ENCODE measurements at regions not wholly inside any gene's neighbourhood (a gene's known extent, or its start where the extent isn't known, plus 50 kb on each side); places are given as distances from the start of the nearest gene placed in this dataset.

DNA sequence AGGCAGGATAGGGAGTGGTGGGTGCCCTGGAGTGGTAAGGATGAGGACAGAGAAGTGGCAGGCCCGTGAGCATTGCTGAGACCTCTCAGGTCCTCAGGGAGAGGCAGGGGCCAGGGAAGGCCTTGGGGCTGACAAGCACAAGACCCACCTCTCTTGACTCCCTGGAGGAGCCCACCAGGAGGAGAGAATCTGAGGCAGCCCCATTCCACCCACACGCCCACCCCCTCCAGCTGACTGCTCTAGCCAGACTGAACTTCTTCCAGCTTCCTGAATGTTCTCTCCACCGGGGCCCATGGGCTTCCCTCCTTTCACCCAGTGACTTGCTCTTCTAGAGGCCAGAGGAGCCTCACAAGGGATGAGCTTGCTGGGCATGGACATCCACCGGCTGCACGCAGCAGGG lies 1403.0 kb downstream of the BRD1 start:
- TF ChIP-seq, protein P1, sequence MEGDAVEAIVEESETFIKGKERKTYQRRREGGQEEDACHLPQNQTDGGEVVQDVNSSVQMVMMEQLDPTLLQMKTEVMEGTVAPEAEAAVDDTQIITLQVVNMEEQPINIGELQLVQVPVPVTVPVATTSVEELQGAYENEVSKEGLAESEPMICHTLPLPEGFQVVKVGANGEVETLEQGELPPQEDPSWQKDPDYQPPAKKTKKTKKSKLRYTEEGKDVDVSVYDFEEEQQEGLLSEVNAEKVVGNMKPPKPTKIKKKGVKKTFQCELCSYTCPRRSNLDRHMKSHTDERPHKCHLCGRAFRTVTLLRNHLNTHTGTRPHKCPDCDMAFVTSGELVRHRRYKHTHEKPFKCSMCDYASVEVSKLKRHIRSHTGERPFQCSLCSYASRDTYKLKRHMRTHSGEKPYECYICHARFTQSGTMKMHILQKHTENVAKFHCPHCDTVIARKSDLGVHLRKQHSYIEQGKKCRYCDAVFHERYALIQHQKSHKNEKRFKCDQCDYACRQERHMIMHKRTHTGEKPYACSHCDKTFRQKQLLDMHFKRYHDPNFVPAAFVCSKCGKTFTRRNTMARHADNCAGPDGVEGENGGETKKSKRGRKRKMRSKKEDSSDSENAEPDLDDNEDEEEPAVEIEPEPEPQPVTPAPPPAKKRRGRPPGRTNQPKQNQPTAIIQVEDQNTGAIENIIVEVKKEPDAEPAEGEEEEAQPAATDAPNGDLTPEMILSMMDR (conservative IDR thresholded peaks at IDR 0.05; ENCODE audit: low read depth in 2 of 2), result no peak
- TF ChIP-seq EZH2phosphoT487 (IDR thresholded peaks at IDR 0.05; ENCODE audit: unreplicated experiment) (no peak), EZH2 (IDR thresholded peaks at IDR 0.05; ENCODE audit: low read depth, unreplicated experiment) (no peak), CREB1 (CRISPR knock-in tag; IDR thresholded peaks at IDR 0.05; ENCODE audit: low read depth) (no peak), POLR2AphosphoS5 (IDR thresholded peaks at IDR 0.05; ENCODE audit: low read depth) (no peak), ZNF114 (CRISPR knock-in tag; IDR thresholded peaks at IDR 0.05) (no peak)
- TF ChIP-seq, protein P2, sequence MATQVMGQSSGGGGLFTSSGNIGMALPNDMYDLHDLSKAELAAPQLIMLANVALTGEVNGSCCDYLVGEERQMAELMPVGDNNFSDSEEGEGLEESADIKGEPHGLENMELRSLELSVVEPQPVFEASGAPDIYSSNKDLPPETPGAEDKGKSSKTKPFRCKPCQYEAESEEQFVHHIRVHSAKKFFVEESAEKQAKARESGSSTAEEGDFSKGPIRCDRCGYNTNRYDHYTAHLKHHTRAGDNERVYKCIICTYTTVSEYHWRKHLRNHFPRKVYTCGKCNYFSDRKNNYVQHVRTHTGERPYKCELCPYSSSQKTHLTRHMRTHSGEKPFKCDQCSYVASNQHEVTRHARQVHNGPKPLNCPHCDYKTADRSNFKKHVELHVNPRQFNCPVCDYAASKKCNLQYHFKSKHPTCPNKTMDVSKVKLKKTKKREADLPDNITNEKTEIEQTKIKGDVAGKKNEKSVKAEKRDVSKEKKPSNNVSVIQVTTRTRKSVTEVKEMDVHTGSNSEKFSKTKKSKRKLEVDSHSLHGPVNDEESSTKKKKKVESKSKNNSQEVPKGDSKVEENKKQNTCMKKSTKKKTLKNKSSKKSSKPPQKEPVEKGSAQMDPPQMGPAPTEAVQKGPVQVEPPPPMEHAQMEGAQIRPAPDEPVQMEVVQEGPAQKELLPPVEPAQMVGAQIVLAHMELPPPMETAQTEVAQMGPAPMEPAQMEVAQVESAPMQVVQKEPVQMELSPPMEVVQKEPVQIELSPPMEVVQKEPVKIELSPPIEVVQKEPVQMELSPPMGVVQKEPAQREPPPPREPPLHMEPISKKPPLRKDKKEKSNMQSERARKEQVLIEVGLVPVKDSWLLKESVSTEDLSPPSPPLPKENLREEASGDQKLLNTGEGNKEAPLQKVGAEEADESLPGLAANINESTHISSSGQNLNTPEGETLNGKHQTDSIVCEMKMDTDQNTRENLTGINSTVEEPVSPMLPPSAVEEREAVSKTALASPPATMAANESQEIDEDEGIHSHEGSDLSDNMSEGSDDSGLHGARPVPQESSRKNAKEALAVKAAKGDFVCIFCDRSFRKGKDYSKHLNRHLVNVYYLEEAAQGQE (IDR thresholded peaks at IDR 0.05; ENCODE audit: unreplicated experiment), result no peak
- TF ChIP-seq, protein P3, sequence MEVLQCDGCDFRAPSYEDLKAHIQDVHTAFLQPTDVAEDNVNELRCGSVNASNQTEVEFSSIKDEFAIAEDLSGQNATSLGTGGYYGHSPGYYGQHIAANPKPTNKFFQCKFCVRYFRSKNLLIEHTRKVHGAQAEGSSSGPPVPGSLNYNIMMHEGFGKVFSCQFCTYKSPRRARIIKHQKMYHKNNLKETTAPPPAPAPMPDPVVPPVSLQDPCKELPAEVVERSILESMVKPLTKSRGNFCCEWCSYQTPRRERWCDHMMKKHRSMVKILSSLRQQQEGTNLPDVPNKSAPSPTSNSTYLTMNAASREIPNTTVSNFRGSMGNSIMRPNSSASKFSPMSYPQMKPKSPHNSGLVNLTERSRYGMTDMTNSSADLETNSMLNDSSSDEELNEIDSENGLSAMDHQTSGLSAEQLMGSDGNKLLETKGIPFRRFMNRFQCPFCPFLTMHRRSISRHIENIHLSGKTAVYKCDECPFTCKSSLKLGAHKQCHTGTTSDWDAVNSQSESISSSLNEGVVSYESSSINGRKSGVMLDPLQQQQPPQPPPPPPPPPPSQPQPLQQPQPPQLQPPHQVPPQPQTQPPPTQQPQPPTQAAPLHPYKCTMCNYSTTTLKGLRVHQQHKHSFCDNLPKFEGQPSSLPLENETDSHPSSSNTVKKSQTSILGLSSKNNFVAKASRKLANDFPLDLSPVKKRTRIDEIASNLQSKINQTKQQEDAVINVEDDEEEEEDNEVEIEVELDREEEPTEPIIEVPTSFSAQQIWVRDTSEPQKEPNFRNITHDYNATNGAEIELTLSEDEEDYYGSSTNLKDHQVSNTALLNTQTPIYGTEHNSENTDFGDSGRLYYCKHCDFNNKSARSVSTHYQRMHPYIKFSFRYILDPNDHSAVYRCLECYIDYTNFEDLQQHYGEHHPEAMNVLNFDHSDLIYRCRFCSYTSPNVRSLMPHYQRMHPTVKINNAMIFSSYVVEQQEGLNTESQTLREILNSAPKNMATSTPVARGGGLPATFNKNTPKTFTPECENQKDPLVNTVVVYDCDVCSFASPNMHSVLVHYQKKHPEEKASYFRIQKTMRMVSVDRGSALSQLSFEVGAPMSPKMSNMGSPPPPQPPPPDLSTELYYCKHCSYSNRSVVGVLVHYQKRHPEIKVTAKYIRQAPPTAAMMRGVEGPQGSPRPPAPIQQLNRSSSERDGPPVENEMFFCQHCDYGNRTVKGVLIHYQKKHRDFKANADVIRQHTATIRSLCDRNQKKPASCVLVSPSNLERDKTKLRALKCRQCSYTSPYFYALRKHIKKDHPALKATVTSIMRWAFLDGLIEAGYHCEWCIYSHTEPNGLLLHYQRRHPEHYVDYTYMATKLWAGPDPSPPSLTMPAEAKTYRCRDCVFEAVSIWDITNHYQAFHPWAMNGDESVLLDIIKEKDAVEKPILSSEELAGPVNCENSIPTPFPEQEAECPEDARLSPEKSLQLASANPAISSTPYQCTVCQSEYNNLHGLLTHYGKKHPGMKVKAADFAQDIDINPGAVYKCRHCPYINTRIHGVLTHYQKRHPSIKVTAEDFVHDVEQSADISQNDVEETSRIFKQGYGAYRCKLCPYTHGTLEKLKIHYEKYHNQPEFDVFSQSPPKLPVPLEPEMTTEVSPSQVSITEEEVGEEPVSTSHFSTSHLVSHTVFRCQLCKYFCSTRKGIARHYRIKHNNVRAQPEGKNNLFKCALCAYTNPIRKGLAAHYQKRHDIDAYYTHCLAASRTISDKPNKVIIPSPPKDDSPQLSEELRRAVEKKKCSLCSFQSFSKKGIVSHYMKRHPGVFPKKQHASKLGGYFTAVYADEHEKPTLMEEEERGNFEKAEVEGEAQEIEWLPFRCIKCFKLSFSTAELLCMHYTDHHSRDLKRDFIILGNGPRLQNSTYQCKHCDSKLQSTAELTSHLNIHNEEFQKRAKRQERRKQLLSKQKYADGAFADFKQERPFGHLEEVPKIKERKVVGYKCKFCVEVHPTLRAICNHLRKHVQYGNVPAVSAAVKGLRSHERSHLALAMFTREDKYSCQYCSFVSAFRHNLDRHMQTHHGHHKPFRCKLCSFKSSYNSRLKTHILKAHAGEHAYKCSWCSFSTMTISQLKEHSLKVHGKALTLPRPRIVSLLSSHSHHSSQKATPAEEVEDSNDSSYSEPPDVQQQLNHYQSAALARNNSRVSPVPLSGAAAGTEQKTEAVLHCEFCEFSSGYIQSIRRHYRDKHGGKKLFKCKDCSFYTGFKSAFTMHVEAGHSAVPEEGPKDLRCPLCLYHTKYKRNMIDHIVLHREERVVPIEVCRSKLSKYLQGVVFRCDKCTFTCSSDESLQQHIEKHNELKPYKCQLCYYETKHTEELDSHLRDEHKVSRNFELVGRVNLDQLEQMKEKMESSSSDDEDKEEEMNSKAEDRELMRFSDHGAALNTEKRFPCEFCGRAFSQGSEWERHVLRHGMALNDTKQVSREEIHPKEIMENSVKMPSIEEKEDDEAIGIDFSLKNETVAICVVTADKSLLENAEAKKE (CRISPR knock-in tag; IDR thresholded peaks at IDR 0.05), result no peak

All from GM23338 (cell line).